NCI-H2171 (cell line): ENCODE measurements at regions not wholly inside any gene's neighbourhood (a gene's known extent, or its start where the extent isn't known, plus 50 kb on each side); places are given as distances from the start of the nearest gene placed in this dataset.

Experiments used
- DNase-seq: peaks from one replicate; lab custom pipeline; 2025; lab: John Stamatoyannopoulos, UW

- no peak for DNase-seq
Observed at GRCh38 chr13:34247596-34247995, 429.6 kb downstream of the RFC3 start.

- DNase-seq: no peak
Observed at GRCh38 chr13:34249546-34250039, 431.6 kb downstream of the RFC3 start.

GRCh38 chr13:34250151-34250670 is 432.3 kb downstream of the RFC3 start:
- DNase-seq: no peak

- DNase-seq: no peak
Observed at GRCh38 chr13:34254366-34254765, 436.4 kb downstream of the RFC3 start.

GRCh38 chr13:34255711-34256110 is 437.8 kb downstream of the RFC3 start:
- DNase-seq: no peak

- no peak for DNase-seq
Observed at GRCh38 chr13:34256236-34256635, 438.3 kb downstream of the RFC3 start.

GRCh38 chr13:34257966-34258365 is 440.0 kb downstream of the RFC3 start:
- no peak for DNase-seq

GRCh38 chr13:34258646-34259386 is 440.9 kb downstream of the RFC3 start:
- no peak for DNase-seq

- no peak for DNase-seq
Observed at GRCh38 chr13:34263681-34264080, 445.7 kb downstream of the RFC3 start.

- no peak for DNase-seq
Observed at GRCh38 chr13:34265046-34265679, 447.2 kb downstream of the RFC3 start.

- no peak for DNase-seq
Observed at GRCh38 chr13:34276764-34277163, 458.8 kb downstream of the RFC3 start.

GRCh38 chr13:34277936-34278335 is 460.0 kb downstream of the RFC3 start:
- DNase-seq: no peak

GRCh38 chr13:34278780-34279179 is 460.8 kb downstream of the RFC3 start:
- no peak for DNase-seq

GRCh38 chr13:34290661-34291060 is 472.7 kb downstream of the RFC3 start:
- no peak for DNase-seq

GRCh38 chr13:34294483-34295129 is 476.7 kb downstream of the RFC3 start:
- no peak for DNase-seq

- no peak for DNase-seq
Observed at GRCh38 chr13:34300559-34300958, 482.6 kb downstream of the RFC3 start.

- DNase-seq: no peak
Observed at GRCh38 chr13:34302596-34302995, 484.6 kb downstream of the RFC3 start.

GRCh38 chr13:34303346-34303745 is 485.4 kb downstream of the RFC3 start:
- DNase-seq: no peak

- DNase-seq: no peak
Observed at GRCh38 chr13:34307607-34308006, 489.7 kb downstream of the RFC3 start.

GRCh38 chr13:34308725-34309124 is 490.8 kb downstream of the RFC3 start:
- DNase-seq: no peak

GRCh38 chr13:34310539-34310938 is 492.6 kb downstream of the RFC3 start:
- no peak for DNase-seq

- DNase-seq: no peak
Observed at GRCh38 chr13:34311251-34311650, 493.3 kb downstream of the RFC3 start.

GRCh38 chr13:34312578-34312977 is 494.6 kb downstream of the RFC3 start:
- no peak for DNase-seq
